ENCODE measurements at regions not wholly inside any gene's neighbourhood (a gene's known extent, or its start where the extent isn't known, plus 50 kb on each side); places are given as distances from the start of the nearest gene placed in this dataset.

GRCh38 chr14:95597784-95598211 lies 62.9 kb downstream of the GLRX5 start:
- no peak for TF ChIP-seq CTCF (IDR thresholded peaks at IDR 0.05; ENCODE audit: borderline replicate concordance, insufficient read depth, low read depth, low read length)
- no peak overlapping the region for H3K4me3 ChIP-seq (ENCODE audit: low read depth, low read length)

GRCh38 chr14:95601650-95602049 lies 66.8 kb downstream of the GLRX5 start:
- TF ChIP-seq CTCF (IDR thresholded peaks at IDR 0.05; ENCODE audit: borderline replicate concordance, insufficient read depth, low read depth, low read length): no peak
- H3K4me3 ChIP-seq (ENCODE audit: low read depth, low read length): no peak overlapping the region

GRCh38 chr14:95603415-95603814 lies 68.6 kb downstream of the GLRX5 start:
- TF ChIP-seq CTCF (IDR thresholded peaks at IDR 0.05; ENCODE audit: borderline replicate concordance, insufficient read depth, low read depth, low read length): no peak
- no peak overlapping the region for H3K4me3 ChIP-seq (ENCODE audit: low read depth, low read length)

- no peak for TF ChIP-seq CTCF (IDR thresholded peaks at IDR 0.05; ENCODE audit: borderline replicate concordance, insufficient read depth, low read depth, low read length)
- no peak overlapping the region for H3K4me3 ChIP-seq (ENCODE audit: low read depth, low read length)
Measured at GRCh38 chr14:95606266-95606665, 71.4 kb downstream of the GLRX5 start.

GRCh38 chr14:95608637-95609235 lies 73.9 kb downstream of the GLRX5 start:
- no peak for TF ChIP-seq CTCF (IDR thresholded peaks at IDR 0.05; ENCODE audit: borderline replicate concordance, insufficient read depth, low read depth, low read length)
- H3K4me3 ChIP-seq (ENCODE audit: low read depth, low read length): no peak overlapping the region

GRCh38 chr14:95609398-95609990 lies 74.6 kb downstream of the GLRX5 start:
- TF ChIP-seq CTCF (IDR thresholded peaks at IDR 0.05; ENCODE audit: borderline replicate concordance, insufficient read depth, low read depth, low read length): peak; percentile 74

GRCh38 chr14:95611293-95611880 lies 74.8 kb upstream of the TCL1B start:
- TF ChIP-seq CTCF (IDR thresholded peaks at IDR 0.05; ENCODE audit: borderline replicate concordance, insufficient read depth, low read depth, low read length): peak; percentile 36; the same call in 1 of the 2 replicates
- H3K4me3 ChIP-seq (ENCODE audit: low read depth, low read length): no peak overlapping the region

More at GRCh38 chr14:95609398-95609990, 74.6 kb downstream of the GLRX5 start:
- no peak overlapping the region for H3K4me3 ChIP-seq (ENCODE audit: low read depth, low read length)

Data from GM12875 (cell line).